ENCODE measurements at regions not wholly inside any gene's neighbourhood (a gene's known extent, or its start where the extent isn't known, plus 50 kb on each side); places are given as distances from the start of the nearest gene placed in this dataset.

GRCh38 chr3:110430146-110430545 lies 641.5 kb upstream of the NECTIN3 start:
- TF ChIP-seq, protein P1, sequence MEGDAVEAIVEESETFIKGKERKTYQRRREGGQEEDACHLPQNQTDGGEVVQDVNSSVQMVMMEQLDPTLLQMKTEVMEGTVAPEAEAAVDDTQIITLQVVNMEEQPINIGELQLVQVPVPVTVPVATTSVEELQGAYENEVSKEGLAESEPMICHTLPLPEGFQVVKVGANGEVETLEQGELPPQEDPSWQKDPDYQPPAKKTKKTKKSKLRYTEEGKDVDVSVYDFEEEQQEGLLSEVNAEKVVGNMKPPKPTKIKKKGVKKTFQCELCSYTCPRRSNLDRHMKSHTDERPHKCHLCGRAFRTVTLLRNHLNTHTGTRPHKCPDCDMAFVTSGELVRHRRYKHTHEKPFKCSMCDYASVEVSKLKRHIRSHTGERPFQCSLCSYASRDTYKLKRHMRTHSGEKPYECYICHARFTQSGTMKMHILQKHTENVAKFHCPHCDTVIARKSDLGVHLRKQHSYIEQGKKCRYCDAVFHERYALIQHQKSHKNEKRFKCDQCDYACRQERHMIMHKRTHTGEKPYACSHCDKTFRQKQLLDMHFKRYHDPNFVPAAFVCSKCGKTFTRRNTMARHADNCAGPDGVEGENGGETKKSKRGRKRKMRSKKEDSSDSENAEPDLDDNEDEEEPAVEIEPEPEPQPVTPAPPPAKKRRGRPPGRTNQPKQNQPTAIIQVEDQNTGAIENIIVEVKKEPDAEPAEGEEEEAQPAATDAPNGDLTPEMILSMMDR (conservative IDR thresholded peaks at IDR 0.05; ENCODE audit: low read depth, low read length), result no peak
- TF ChIP-seq EZH2phosphoT487 (IDR thresholded peaks at IDR 0.05; ENCODE audit: borderline replicate concordance, low read length), result no peak

Data from PC-3 (cell line).